Fibroblast of upper back skin (primary cell): ENCODE measurements at regions not wholly inside any gene's neighbourhood (a gene's known extent, or its start where the extent isn't known, plus 50 kb on each side); places are given as distances from the start of the nearest gene placed in this dataset.
A peak's percentile ranks its signal among the peaks of the same experiment; 100 is the strongest.
"Not testable (repeated sequence)": the region's sequence is repeated elsewhere in the genome, so short reads cannot be mapped to it uniquely, and the experiment has no call there.

Experiments
- DNase-seq: peaks from one replicate; pipeline ENCODE4 v3.0.0-alpha.2; 2013

- DNase-seq: no peak
Observed at GRCh38 chr5:155116456-155117251, 103.1 kb downstream of the KIF4B start.

- DNase-seq: no peak
Observed at GRCh38 chr5:155125551-155126095, 112.1 kb downstream of the KIF4B start.

DNA sequence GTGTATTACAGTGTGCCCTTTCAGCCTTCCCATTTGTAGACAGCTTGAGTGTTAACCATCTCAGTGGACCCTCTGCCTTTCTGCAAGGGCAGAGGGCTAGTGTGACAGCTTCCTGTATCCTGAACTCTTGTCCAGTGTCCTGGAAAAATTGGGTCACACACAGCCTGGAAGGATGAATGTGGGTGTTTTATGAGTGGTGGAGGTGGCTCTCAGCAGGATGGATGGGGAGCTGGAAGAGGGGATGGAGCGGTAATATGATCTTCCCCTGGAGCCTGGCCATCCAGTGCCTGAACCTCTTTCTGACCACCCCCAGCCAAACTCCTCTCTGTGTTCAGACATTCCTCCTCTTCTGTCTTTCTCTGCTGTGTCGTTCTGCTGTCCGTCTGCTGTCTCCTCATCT, 113.0 kb downstream of the KIF4B start:
- no peak for DNase-seq

DNA sequence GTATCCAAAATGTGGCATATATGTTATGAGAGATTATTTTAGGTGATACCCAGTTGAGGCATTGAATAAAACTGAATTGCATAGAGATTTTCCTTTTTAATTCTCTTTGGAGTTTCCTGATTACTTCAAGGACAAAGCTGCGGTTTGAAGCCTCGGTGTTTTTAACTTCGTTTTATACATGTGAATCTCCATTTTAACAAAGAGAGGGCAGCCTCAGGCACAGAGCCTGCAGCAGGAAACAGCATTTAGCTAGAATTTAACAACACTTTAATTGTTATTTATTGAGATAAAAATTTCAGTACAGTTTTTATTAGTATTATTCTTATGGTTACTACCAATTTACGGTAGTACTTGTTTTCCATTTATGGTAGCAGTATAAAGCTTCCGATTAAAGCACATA, 114.0 kb downstream of the KIF4B start:
- DNase-seq: no peak

DNA sequence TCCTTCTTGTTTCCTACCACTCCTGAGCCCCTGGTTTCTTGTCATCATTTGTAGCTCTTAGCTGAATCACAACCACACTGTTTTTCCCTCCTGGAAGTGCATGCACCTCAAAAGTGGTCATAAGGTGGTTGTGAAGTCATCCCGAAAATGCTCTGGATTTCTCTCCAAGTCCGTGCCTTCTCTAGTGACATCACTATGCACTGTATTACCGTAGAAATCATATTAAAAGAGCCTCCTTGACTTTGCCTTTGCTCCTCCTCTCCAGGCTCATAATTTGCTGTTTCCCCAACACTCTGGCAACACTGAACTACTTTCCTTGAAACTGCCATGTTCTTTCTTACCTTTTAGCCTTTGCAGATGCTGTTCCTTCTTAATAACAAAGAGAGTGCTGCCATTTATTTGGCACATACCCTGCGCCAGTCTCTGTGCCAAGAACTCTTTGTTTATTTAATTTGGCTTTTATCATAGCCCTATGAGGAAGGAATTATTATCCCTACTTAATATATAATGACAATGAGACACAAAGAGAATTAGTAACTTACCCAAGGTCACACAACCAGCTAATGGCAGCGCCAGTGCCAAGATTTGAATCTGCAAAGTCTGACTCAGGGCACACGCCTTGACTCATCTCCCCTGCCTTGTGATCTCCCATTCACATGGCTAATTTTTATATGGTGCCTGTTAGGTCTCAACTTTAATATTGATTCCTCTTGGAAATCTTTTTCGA, 115.4 kb downstream of the KIF4B start:
- no peak for DNase-seq

DNA sequence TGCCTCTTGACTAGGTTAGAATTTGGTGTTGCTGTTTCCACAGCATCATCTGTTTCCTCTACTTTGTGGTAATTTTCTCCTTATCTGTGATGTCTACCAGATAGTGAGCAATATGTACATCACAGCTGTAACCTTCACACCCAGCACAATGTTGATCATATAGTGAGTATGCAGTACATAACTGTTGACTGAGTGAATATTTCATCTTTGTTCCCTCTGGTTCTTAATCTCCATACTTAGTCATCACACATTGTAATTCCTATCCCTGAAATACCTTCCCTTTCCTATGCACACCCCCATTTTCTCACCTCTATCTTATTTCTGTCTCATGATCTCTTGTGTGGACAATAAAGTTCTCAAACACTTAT, 115.9 kb downstream of the KIF4B start:
- DNase-seq: no peak

GRCh38 chr5:155134130-155134529, 120.6 kb downstream of the KIF4B start:
- DNase-seq: no peak

DNA sequence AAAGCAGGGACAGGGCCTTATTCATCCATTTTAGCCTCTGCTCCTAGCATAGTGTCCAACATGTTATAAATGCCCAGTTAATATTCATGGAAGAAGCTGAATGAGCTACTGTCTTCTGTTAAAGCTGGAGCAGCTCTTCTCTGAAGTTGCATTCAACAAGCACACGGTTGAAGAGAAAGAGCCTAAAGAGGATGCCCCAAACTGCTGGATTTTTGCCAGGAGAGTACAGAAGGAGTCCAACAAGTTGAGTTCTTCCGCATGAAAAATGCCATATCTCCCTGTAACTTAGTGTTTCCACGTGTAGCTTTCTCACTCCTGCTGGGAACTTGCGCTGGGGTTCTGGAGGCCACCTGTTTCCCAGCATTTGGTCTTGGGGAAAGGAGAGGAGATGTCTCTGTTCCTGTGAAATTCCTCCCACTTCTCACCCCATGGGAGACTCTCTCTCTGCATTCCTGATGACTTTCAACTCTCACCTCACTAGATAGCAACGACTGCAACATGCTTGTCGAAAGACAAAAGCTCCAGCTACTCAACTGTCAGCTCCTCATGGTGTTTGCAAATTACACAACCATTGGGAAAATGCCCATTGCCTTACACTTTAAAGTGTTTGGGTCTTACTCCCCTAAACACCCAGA, 122.8 kb downstream of the KIF4B start:
- no peak for DNase-seq

DNA sequence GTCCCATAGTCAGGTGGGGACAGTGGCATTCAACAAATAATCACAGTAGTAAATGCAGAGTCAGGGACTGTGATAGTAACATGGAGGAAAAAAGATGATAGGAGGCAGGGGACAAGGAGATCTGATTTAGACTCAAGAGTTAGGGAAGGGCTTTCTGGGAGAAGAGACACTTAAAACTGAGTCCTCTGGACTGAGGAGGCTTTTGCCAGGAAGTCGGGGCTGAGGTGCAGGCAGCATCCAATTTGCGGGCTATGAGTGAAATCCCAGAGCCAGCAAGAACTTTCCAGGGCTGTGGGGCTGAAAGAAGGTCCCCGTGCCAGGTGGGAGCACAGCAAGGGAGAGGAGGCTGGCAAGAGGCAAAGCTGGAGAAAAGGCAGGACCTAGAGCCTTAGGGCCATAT, 124.1 kb downstream of the KIF4B start:
- no peak for DNase-seq

DNA sequence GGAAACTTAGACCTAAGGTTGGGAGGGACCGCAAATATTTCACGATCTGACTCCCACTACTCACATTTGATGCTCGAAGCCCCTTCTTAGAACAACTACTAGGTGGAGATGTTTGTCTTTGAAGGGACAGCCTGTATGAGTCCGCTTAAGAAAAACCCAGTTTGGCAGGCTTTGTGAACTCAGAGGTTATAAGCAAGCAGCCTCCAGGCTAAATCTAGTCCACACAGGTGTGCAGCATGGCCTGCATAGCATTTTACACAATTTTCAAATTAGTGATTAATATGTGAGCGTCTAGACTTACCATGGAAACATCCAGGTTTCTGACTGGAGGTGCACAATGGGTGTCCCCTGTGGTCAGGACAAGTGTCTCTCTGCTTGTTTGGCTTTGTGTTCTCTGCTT, 127.1 kb downstream of the KIF4B start:
- DNase-seq: no peak

- DNase-seq: no peak
Observed at GRCh38 chr5:155144956-155145355, 131.4 kb downstream of the KIF4B start.

DNA sequence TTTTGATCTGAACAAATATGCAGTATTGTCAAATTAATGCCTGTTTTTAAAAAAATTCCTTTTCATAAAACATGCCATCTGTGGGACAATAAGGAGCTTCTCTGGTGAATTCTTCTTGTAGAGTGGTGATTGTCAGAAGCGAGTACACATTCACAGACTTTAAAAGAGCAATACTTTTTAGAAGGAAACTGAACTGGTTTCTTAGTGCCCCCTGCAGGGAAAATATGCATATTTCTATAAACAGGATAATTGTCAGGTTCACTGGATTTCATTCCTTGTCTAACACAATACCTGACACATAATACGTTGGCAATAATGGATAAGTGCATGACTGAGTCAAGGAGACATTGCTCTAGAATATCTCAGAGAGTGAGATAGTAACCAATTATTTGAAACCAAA, 133.7 kb downstream of the KIF4B start:
- peak; percentile 11 for DNase-seq

- no peak for DNase-seq
Observed at GRCh38 chr5:155148694-155149093, 135.1 kb downstream of the KIF4B start.

- DNase-seq: no peak
Observed at GRCh38 chr5:155150012-155150411, 136.5 kb downstream of the KIF4B start.

DNA sequence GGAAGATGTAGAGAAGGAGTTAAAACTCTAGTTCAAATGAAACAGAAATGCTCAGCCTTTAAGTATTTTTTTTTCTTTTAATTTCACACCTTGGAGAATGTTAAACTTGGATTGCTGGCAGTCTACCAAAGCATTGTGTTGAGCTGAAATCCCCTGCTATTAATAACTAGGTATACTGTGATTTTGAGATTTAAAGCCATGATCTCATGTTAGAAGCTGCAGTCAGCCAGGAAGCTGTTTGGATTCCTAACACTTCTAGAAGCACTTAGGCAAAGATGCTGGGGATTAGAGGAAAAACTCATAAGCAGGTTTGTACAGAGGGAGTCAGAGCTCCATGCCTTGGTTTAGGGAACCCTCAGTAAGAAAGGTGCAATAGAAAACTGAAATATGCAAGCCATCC, 141.4 kb downstream of the KIF4B start:
- DNase-seq: no peak

DNA sequence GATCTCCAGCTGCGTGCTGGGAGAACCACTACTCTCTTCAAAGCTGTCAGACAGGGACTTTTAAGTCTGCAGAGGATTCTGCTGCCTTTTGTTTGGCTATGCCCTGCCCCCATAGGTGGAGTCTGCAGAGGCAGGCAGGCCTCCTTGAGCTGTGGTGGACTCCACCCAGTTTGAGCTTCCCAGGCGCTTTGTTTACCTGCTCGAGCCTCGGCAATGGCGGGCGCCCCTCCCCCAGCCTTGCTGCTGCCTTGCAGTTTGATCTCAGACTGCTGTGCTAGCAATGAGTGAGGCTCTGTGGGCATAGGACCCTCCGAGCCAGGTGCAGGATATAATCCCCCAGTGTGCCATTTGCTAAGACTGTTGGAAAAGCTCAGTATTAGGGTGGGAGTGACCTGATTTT, 149.5 kb downstream of the KIF4B start:
- not testable (repeated sequence) for DNase-seq

- DNase-seq: no peak
Observed at GRCh38 chr5:155167736-155168135, 154.2 kb downstream of the KIF4B start.

DNA sequence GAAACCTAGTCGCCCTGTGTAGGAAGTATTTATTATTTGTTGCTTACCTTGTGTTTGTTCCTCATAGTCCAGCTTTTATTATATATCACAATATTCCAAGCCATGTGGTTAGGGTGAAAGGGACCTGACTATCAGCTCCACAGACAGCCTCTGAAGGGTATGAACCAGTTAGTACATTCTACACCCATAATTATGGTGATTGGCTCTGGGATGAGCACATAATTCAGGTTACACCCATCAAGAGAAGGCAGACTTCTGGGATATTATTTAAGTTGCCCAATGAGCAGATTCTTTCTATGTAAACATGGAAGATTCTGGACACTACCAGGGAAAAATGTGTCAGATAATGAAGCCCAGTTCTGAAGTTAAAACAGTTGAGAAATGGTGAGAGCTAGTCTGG, 168.0 kb downstream of the KIF4B start:
- no peak for DNase-seq

DNA sequence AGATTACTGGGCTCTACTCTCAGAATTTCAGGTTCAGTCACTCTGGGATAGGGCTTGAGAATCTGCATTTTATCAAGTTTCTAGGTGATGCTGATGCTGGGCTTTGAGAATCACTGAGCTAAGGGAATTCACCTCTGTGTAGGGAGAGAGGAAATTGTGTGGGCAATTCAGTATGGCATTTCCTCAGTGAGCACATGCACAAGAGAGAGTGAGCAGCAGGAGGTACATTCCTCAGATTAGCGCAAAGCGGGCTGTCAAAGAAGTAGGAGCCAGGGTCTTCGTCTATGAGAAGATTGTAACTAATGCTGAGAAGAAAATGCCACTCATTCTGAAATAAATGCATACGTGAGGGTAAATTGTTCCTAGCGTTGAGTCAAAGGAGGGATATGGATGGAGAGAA, 175.9 kb downstream of the KIF4B start:
- DNase-seq: no peak

DNA sequence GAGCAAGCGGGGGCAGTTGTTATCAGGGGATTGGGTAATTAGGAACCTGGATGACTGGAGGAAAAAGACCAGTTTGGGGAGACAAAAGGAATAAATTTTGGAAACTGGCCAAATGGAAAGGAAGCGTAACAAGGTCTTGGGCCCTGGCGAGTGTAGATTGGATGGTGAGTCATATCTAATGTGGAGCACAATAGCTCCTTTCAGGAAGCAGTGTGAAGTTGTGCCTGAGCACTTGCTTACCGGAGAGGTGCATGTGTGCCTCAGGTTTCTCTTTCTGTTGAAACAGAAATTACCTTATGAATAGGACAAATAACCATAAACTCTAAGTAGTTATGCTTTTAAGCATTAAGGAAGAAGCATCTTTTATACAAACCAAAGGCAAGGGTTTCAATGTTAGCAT, 176.4 kb downstream of the KIF4B start:
- DNase-seq: no peak

GRCh38 chr5:155193029-155193428, 179.5 kb downstream of the KIF4B start:
- no peak for DNase-seq

GRCh38 chr5:155193483-155194107, 180.0 kb downstream of the KIF4B start:
- DNase-seq: no peak

- no peak for DNase-seq
Observed at GRCh38 chr5:155200608-155201007, 187.1 kb downstream of the KIF4B start.
